KOPT-K1 (cell line): ENCODE measurements at regions not wholly inside any gene's neighbourhood (a gene's known extent, or its start where the extent isn't known, plus 50 kb on each side); places are given as distances from the start of the nearest gene placed in this dataset.
"Not testable (repeated sequence)": the region's sequence is repeated elsewhere in the genome, so short reads cannot be mapped to it uniquely, and the experiment has no call there.

Experiments used
- H3K27ac ChIP-seq: fragments of 200-600 bp; sonication (generic); 2 replicates; pipeline ENCODE4 v1.5.1; 2016; ENCODE audit warnings: antibody characterized with exemption, mild to moderate bottlenecking, low read depth, low read length; ENCODE audit not compliant: poor library complexity, severe bottlenecking
- H3K36me3 ChIP-seq: fragments of 200-600 bp; sonication (generic); 2 replicates; pipeline ENCODE4 v1.5.1; 2017; ENCODE audit warnings: antibody characterized with exemption, mild to moderate bottlenecking, low read length, moderate library complexity; ENCODE audit not compliant: insufficient read depth
- H3K9me3 ChIP-seq: fragments of 200-600 bp; sonication (generic); 2 replicates; pipeline ENCODE4 v1.5.1; 2017; ENCODE audit warnings: antibody characterized with exemption, low read length, mild to moderate bottlenecking; ENCODE audit not compliant: insufficient read depth, poor library complexity, severe bottlenecking

- not testable (repeated sequence) for H3K27ac ChIP-seq, H3K36me3 ChIP-seq, H3K9me3 ChIP-seq
Observed at GRCh38 chr3:34909679-34910078, 729.6 kb upstream of the ARPP21 start.

GRCh38 chr3:34919025-34919424 is 720.3 kb upstream of the ARPP21 start:
- no peaks in the 10 kb centered on the region for H3K36me3 ChIP-seq
- H3K27ac ChIP-seq: no peak overlapping the region
- H3K9me3 ChIP-seq: no peaks in the 10 kb centered on the region

GRCh38 chr3:34920806-34921205 is 718.5 kb upstream of the ARPP21 start:
- Histone ChIP-seq H3K9me3 (no peaks in the 10 kb centered on the region), H3K27ac (no peak overlapping the region), H3K36me3 (no peaks in the 10 kb centered on the region)

- H3K9me3 ChIP-seq: no peaks in the 10 kb centered on the region
- H3K36me3 ChIP-seq: no peaks in the 10 kb centered on the region
- H3K27ac ChIP-seq: no peak overlapping the region
Observed at GRCh38 chr3:34924961-34925360, 714.4 kb upstream of the ARPP21 start.

GRCh38 chr3:34925851-34926250 is 713.5 kb upstream of the ARPP21 start:
- Histone ChIP-seq H3K9me3 (no peaks in the 10 kb centered on the region), H3K27ac (no peak overlapping the region), H3K36me3 (no peaks in the 10 kb centered on the region)

- no peaks in the 10 kb centered on the region for H3K9me3 ChIP-seq
Observed at GRCh38 chr3:34929036-34929435, 710.3 kb upstream of the ARPP21 start.

GRCh38 chr3:34934660-34935059 is 704.7 kb upstream of the ARPP21 start:
- Histone ChIP-seq H3K36me3 (no peaks in the 10 kb centered on the region), H3K9me3 (no peaks in the 10 kb centered on the region), H3K27ac (no peak overlapping the region)

More at GRCh38 chr3:34929036-34929435, 710.3 kb upstream of the ARPP21 start:
- Histone ChIP-seq H3K27ac (no peak overlapping the region), H3K36me3 (no peaks in the 10 kb centered on the region)

- Histone ChIP-seq H3K9me3 (no peaks in the 10 kb centered on the region), H3K27ac (no peak overlapping the region), H3K36me3 (no peaks in the 10 kb centered on the region)
Observed at GRCh38 chr3:34938784-34939183, 700.5 kb upstream of the ARPP21 start.

GRCh38 chr3:34942256-34942655 is 697.1 kb upstream of the ARPP21 start:
- Histone ChIP-seq H3K27ac (no peak overlapping the region), H3K9me3 (no peaks in the 10 kb centered on the region), H3K36me3 (no peaks in the 10 kb centered on the region)

- no peak overlapping the region for H3K27ac ChIP-seq
Observed at GRCh38 chr3:34947834-34948233, 691.5 kb upstream of the ARPP21 start.

GRCh38 chr3:34948517-34948916 is 690.8 kb upstream of the ARPP21 start:
- Histone ChIP-seq H3K9me3 (peaks cover 6% of the 10 kb centered on the region), H3K36me3 (no peaks in the 10 kb centered on the region)

More at GRCh38 chr3:34947834-34948233, 691.5 kb upstream of the ARPP21 start:
- Histone ChIP-seq H3K36me3 (no peaks in the 10 kb centered on the region), H3K9me3 (no peaks in the 10 kb centered on the region)

GRCh38 chr3:34955680-34956079 is 683.6 kb upstream of the ARPP21 start:
- Histone ChIP-seq H3K9me3 (peaks cover 7% of the 10 kb centered on the region), H3K27ac (no peak overlapping the region), H3K36me3 (no peaks in the 10 kb centered on the region)

More at GRCh38 chr3:34948517-34948916, 690.8 kb upstream of the ARPP21 start:
- no peak overlapping the region for H3K27ac ChIP-seq

GRCh38 chr3:34956511-34956910 is 682.8 kb upstream of the ARPP21 start:
- peaks cover 10% of the 10 kb centered on the region for H3K9me3 ChIP-seq
- H3K36me3 ChIP-seq: no peaks in the 10 kb centered on the region
- no peak overlapping the region for H3K27ac ChIP-seq

GRCh38 chr3:34957677-34958076 is 681.6 kb upstream of the ARPP21 start:
- H3K27ac ChIP-seq: no peak overlapping the region
- H3K36me3 ChIP-seq: no peaks in the 10 kb centered on the region
- peaks cover 10% of the 10 kb centered on the region for H3K9me3 ChIP-seq

- H3K9me3 ChIP-seq: no peaks in the 10 kb centered on the region
- no peaks in the 10 kb centered on the region for H3K36me3 ChIP-seq
- H3K27ac ChIP-seq: no peak overlapping the region
Observed at GRCh38 chr3:34969513-34969912, 669.8 kb upstream of the ARPP21 start.

GRCh38 chr3:34972481-34972880 is 666.8 kb upstream of the ARPP21 start:
- peaks cover 12% of the 10 kb centered on the region for H3K9me3 ChIP-seq
- no peak overlapping the region for H3K27ac ChIP-seq
- no peaks in the 10 kb centered on the region for H3K36me3 ChIP-seq

GRCh38 chr3:34973586-34973985 is 665.7 kb upstream of the ARPP21 start:
- Histone ChIP-seq H3K9me3 (peaks cover 12% of the 10 kb centered on the region), H3K36me3 (no peaks in the 10 kb centered on the region), H3K27ac (no peak overlapping the region)
